DND-41 (cell line): ENCODE measurements at regions not wholly inside any gene's neighbourhood (a gene's known extent, or its start where the extent isn't known, plus 50 kb on each side); places are given as distances from the start of the nearest gene placed in this dataset.

Source experiments
- EZH2 ChIP-seq: IDR thresholded peaks from 3 replicates; pipeline ENCODE4 v1.6.1; 2012; ENCODE audit warnings: borderline replicate concordance, low read depth, mild to moderate bottlenecking, moderate library complexity, low read length, inconsistent platforms; ENCODE audit not compliant: severe bottlenecking
- TF ChIP-seq, protein P1 (sequence below): IDR thresholded peaks from 2 replicates; pipeline ENCODE4 v1.5.1; 2012; ENCODE audit warnings: borderline replicate concordance, low read length, moderate library complexity, mild to moderate bottlenecking; ENCODE audit not compliant: poor library complexity, severe bottlenecking; ENCODE audit errors: extremely low read depth

DNA sequence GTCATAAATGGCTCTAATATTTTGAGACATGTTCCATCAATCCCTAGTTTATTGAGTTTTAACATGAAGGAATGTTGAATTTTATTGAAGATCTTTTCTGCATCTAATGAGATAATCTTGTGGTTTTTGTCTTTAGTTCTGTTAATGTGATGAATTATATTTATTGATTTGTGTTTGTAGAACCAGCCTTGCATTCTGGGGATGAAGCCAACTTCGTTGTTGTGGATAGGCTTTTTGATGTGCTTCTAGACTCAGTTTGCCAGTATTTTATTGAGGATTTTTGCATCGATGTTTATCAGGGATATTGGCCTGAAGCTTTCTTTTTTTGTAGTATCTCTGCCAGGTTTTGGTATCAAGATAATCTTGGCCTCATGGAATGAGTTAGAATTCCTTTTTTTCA is 72.0 kb upstream of the CD96 start:
- TF ChIP-seq, protein P1, sequence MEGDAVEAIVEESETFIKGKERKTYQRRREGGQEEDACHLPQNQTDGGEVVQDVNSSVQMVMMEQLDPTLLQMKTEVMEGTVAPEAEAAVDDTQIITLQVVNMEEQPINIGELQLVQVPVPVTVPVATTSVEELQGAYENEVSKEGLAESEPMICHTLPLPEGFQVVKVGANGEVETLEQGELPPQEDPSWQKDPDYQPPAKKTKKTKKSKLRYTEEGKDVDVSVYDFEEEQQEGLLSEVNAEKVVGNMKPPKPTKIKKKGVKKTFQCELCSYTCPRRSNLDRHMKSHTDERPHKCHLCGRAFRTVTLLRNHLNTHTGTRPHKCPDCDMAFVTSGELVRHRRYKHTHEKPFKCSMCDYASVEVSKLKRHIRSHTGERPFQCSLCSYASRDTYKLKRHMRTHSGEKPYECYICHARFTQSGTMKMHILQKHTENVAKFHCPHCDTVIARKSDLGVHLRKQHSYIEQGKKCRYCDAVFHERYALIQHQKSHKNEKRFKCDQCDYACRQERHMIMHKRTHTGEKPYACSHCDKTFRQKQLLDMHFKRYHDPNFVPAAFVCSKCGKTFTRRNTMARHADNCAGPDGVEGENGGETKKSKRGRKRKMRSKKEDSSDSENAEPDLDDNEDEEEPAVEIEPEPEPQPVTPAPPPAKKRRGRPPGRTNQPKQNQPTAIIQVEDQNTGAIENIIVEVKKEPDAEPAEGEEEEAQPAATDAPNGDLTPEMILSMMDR: no peak
- TF ChIP-seq EZH2: no peak
